HL-60 (cell line): ENCODE measurements at regions not wholly inside any gene's neighbourhood (a gene's known extent, or its start where the extent isn't known, plus 50 kb on each side); places are given as distances from the start of the nearest gene placed in this dataset.

ENCODE experiments used
- TF ChIP-seq, protein P1 (sequence below): IDR thresholded peaks from one replicate; pipeline ENCODE4 v1.5.1; 2011; ENCODE audit warnings: low read length, control low read depth, inconsistent platforms; ENCODE audit not compliant: insufficient read depth
- TF ChIP-seq, protein P2 (sequence below): IDR thresholded peaks from 2 replicates; pipeline ENCODE4 v1.6.1; 2012; ENCODE audit warnings: low read depth; ENCODE audit not compliant: insufficient replicate concordance

DNA sequence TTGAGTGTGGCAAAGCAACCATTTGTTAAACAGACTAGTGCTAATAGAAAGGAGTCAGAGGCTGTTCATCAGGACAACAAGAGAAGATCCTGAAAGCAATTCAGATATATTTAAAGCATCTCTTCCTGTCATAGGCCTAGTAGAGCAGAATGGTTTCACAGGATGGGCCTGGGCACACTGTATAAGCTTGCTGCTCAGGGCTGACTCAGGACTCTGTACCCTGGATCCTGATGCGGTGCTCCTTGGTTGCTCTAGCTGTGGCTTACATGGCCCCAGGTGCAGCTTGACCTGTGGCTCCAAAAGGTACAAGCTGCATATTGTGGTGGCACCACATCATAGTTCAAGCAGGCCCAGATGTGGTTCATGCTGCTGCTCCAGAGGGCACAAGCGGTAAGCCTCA is 313.4 kb downstream of the ETNK1 start:
- TF ChIP-seq, protein P1, sequence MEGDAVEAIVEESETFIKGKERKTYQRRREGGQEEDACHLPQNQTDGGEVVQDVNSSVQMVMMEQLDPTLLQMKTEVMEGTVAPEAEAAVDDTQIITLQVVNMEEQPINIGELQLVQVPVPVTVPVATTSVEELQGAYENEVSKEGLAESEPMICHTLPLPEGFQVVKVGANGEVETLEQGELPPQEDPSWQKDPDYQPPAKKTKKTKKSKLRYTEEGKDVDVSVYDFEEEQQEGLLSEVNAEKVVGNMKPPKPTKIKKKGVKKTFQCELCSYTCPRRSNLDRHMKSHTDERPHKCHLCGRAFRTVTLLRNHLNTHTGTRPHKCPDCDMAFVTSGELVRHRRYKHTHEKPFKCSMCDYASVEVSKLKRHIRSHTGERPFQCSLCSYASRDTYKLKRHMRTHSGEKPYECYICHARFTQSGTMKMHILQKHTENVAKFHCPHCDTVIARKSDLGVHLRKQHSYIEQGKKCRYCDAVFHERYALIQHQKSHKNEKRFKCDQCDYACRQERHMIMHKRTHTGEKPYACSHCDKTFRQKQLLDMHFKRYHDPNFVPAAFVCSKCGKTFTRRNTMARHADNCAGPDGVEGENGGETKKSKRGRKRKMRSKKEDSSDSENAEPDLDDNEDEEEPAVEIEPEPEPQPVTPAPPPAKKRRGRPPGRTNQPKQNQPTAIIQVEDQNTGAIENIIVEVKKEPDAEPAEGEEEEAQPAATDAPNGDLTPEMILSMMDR, result no peak
- TF ChIP-seq, protein P2, sequence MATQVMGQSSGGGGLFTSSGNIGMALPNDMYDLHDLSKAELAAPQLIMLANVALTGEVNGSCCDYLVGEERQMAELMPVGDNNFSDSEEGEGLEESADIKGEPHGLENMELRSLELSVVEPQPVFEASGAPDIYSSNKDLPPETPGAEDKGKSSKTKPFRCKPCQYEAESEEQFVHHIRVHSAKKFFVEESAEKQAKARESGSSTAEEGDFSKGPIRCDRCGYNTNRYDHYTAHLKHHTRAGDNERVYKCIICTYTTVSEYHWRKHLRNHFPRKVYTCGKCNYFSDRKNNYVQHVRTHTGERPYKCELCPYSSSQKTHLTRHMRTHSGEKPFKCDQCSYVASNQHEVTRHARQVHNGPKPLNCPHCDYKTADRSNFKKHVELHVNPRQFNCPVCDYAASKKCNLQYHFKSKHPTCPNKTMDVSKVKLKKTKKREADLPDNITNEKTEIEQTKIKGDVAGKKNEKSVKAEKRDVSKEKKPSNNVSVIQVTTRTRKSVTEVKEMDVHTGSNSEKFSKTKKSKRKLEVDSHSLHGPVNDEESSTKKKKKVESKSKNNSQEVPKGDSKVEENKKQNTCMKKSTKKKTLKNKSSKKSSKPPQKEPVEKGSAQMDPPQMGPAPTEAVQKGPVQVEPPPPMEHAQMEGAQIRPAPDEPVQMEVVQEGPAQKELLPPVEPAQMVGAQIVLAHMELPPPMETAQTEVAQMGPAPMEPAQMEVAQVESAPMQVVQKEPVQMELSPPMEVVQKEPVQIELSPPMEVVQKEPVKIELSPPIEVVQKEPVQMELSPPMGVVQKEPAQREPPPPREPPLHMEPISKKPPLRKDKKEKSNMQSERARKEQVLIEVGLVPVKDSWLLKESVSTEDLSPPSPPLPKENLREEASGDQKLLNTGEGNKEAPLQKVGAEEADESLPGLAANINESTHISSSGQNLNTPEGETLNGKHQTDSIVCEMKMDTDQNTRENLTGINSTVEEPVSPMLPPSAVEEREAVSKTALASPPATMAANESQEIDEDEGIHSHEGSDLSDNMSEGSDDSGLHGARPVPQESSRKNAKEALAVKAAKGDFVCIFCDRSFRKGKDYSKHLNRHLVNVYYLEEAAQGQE, result no peak
